Limb (tissue), 2 donors: ENCODE measurements at regions not wholly inside any gene's neighbourhood (a gene's known extent, or its start where the extent isn't known, plus 50 kb on each side); places are given as distances from the start of the nearest gene placed in this dataset.
A peak's percentile ranks its signal among the peaks of the same experiment; 100 is the strongest.

ENCODE experiments used
- DNase-seq, 2 donors: peaks; one replicate each; pipeline ENCODE4 v3.0.0-alpha.2; 2016; ENCODE audit errors: extremely low spot score in 2 of 2

DNA sequence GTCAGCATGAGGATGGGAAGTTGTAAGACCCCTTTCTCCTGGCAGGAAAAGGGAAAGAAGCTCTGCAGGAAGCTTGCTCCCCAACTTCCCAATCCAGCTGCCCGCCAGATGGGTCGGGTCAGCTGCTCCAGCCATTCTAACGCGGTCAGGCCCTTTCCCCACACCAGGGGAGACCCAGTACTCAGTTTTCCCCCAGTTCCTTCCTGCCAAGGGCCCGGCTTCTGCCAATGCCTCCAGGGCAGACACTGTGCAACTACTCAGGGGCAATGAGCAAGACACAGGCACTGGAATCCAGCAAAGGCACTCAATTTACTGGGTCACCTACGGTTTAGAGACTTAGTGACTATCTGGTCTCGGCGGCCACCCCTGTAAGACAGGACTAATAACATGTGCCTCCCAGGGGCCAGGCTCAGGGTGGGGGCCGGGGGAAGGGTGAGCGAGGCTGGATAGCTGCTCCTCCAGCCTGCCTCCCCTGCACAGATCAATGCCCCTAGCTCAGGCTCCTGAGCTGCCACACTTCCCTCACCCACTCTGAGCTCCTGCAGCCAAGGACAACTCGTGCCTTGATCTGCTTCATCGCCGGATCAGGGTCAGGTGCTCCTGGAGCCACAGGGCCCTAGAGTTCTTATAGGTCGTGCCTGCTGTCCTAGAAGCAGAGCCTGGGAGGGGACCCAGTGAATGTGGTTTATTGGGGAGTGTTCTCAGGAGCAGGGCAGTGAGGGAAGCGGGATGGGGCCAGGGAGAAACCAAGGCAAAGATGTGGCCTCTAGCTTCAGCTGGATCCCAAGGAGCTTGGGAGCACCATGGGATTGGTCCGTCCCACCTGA lies 171.1 kb downstream of the ZFP36L2 start:
- peak in 1 of 2 donors; percentile 26 for DNase-seq

GRCh38 chr2:43054367-43054766 lies 172.0 kb downstream of the ZFP36L2 start:
- DNase-seq: peak in 1 of 2 donors; percentile 29

DNA sequence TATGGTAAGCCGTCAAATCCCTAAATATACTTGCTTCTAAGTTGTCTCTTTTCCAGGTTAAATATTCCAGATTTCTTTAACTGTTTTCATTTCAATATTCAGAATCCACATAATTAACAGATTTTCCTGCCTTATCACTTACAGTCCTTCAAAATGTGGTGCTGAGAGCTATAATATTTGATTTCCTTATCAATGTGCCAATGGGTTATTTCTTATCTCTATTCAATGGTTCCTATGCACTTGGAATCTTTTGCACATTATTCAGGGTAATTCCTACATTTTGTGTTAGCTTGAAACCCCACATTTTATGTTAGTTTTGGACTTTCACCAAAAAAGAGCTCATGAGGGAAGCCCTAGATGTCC lies 173.5 kb downstream of the ZFP36L2 start:
- no peak for DNase-seq

DNA sequence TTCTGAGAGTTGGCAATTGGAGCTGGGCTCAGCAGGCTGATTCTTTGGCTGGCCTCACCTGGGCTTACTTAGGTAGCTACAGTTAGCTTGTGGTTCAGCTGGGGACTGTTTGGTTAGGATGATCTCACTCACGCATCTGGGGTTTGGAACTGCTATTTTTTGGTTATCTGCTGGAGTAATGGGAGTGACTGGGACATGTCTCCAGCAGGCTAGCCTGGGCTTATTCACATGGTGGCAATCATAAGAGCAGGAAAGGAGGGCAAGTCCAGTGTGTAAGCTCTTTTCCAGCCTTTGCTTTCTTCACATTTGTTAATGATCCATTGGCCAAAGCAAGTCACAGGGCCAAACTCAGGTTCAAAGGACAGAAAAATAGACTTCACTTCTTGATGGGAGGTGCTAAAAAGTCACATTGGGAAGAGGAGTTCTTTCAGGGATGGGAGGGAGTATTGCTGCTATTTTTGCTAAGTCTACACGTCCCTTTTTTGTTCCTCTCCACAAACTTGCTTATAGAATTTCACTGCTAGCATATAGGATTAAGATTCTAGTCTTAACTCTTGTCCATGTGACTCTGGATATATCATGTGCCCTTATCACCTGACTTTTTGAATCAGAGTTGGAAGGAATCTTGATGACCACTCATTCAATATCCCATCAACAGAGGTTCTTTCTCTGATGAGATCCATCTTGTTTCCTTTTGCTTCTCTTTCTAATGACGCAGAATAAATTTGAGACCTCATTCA lies 174.0 kb downstream of the ZFP36L2 start:
- no peak for DNase-seq

- DNase-seq: no peak
These were observed 175.1 kb downstream of the ZFP36L2 start for GRCh38 chr2:43051338-43051737.

DNA sequence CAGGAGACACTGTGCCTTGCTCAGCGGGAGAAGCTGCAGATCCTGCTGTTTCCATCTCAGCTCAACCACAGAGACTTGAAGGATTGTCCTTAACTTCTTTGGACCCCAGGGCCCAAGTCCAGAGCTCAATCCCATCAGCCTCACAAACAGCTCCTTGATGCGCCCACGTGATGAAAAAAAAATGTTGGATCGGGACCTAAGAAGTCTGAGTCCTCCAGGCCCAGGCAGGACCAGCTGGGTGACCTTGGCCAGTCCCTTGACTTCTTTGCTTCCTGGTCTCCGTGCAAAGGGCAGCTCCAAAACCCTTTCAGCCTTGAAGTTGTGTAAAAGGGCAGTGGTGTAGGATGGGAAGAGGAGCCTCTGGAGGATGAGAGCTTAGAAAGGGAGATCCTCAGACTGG lies 175.5 kb downstream of the ZFP36L2 start:
- DNase-seq: peak in 1 of 2 donors; percentile 17

- DNase-seq: peak; percentile 56 to 59
These were observed 176.3 kb downstream of the ZFP36L2 start for GRCh38 chr2:43049836-43050801.

DNA sequence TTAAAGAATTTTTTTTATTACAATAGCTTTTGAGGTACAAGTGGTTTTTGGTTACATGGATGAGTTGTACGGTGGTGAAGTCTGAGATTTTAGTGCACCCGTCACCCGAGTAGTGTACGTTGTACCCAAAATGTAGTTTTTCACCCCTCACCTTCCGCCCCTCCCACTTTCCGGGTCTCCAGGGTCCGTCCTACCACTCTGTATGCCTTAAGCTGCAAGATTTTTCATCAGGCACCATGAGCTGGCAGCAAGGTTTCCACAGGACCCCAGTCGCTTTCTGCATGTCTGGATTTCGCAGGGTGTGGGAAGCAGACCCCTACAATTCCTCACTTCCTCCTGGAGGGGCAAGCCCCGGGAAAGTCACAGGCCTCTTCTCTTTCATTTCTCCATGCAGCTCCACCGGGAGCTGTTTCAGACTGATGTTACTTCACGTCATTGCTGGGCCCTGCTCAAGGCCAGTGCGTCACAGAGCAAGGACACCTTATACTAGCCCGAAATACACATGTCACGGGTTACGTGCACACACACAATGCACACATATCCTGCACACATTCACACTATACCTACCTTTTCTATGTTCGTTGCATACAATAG lies 179.1 kb downstream of the ZFP36L2 start:
- DNase-seq: peak in 1 of 2 donors; percentile 47

DNA sequence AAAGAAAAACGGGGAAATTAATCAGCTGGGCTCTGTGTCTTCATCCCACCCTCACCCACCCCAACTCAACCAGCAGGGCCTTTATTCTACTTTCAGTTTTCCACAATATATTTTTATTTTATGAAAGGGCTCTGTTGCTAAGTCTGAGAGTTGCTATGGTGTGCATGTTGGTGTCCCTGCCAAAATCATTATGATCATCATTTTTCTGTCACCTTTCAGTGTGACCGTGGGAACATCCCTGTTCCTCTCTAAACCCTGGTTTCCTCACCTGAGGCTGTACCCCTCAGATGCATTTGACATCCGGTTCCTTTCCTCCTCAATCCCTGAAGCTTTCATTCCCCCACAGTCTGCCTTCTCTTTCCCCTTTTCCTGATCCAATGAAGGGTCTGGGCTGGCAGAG lies 180.5 kb downstream of the ZFP36L2 start:
- DNase-seq: no peak

DNA sequence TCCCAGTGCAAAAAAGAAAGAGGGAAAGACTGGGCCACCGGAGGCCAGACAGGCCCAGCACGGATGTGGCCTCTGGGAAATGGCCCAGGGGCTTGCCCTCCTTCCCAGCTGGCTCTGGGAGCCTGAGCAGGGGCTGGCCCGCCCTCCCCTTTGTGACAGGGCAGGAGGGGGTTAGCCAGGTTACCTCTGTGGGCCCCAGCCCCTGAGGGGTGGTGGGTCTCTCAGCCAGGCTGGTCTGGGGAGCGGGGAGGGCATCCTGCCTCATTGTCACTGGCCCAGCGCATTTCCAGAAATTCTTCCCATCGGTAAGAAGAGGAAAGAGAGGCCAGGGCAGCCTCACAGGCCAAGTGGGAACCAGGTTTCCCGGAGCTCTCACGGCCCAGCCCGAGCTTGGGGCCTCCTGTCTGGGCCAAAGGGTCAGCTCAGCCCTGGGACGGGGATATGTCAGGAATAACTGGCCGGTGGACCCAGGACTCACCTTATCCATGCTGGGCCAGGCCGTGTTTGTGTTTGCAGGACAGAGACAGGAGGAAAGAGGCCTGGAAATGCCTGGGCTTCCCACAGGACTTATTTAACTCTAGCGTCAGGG lies 182.2 kb downstream of the ZFP36L2 start:
- DNase-seq: peak in 1 of 2 donors; percentile 33

DNA sequence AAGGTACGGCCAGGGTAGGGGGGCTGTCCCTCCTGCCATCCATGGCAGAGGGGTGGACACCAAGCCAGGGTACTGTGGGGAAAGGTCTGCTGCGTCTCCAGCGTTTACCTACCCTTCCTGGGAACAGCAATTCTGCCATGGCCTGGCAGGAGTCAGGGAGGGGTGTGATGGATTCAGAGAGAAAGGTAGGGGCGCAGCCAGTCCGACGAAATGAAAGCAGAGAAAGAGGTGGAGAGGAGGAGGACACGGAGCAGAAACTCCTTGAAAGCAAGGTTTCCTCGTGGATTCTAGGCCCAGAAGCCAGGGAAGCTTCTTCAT lies 182.9 kb downstream of the ZFP36L2 start:
- peak in 1 of 2 donors; percentile 27 for DNase-seq

DNA sequence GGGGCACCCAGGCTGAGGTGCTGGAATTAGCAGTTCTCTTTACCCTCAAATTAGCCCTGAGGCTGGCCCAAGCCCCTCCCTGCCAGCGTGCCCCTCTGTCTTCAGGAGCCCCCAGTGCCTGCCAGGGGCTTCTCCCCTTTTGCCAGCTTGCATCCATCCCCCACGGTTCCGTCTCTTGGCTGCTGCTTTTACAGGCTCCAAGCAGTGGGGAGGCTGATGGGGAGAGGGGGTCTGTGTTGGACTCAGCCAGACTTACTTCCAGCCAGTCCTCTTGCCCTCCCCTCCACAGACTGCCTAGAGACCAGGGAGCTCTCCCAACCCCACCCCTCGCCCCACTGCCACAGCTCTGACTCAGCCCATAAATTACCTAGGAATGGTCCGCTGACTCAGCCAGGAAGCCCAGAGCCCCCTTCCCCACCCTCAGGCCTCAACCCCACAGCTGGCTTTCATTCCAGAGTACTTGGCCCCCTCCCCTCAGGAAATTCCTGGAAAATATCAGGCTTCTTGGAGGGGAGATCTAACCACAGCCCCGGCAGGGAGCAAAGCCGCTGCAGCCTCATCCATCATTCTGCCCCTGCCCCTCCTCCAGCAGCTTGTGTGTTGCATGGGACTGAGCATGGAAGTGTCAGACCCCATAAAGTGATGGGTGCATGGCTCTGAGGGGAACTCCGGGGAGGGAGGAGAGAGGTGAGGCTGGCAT lies 184.6 kb downstream of the ZFP36L2 start:
- peak; percentile 91 to 97 for DNase-seq

DNA sequence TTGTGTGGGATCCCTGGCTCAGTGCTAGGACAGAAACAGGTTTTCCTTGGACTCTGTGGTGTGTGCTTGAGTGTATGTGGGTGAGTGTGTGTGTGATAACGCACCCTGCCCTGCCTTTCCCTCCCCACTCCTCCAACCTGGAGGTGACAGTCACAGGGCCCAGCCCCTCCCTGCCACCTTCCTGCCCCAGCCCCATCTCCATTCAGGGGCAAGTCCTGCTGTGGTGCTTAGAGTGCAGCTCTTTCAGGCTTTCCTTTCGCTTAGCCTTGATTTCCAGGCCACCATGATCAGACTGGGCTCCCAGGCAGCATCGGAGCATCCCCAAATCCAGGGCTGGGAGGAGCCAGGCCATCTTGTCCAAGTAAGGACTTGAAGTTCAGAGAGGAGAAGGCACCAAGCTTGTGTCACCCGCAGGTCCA lies 185.2 kb downstream of the ZFP36L2 start:
- DNase-seq: no peak

- peak in 1 of 2 donors; percentile 27 for DNase-seq
These were observed 186.1 kb downstream of the ZFP36L2 start for GRCh38 chr2:43040084-43040854.

DNA sequence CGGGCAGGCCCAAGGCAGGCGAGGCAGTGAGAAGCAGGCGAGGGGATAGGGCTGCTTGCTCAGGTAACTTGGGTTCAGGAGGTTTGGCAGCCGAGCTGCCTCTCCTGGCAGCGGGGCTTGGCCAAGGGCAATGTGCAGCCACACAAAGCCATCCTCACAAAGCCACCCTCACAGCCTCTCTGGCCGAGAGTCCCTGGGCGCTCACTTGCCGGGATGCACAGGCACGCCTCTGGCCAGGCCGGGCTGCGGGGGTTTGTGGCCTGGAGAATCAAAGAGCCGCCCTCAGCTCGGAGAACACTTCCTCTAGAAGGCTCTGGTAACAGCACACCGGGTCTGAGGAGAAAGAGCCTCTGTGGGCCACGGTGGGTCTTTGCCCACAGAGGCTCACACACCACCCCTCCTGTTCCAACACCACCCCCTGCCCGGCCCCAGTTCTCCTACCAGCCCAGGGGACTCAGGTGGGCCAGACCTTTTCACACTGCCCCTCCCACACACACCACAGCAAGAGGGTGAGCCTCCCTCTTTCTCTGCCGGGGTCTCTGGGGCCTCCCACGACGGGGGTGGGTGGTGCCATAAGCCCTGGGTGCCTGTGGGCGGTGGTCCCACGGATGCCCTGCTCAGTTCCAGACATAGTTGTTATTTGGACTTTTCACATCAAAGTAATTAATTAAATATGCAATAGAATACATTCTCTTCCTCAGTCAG lies 186.9 kb downstream of the ZFP36L2 start:
- DNase-seq: peak in 1 of 2 donors; percentile 51

DNA sequence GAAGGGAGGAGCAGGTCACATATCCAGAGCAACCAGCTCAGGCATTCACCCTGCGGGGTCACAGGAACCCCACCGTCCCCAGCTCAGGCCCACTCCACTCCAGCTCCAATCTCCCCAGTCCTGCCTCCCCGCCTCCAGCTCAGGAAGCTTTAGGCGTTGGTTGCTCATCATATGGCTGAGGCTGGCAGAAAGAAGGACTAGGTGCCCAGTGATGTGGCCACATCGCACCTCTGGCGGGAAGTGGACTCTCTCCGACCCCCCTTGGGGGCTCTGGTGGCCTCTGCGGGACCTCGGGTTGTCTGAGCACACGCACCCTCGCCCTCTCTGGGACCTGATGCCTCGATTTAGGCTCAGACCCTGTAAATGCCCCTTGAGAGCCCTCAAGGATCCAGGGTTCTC lies 187.7 kb downstream of the ZFP36L2 start:
- no peak for DNase-seq

DNA sequence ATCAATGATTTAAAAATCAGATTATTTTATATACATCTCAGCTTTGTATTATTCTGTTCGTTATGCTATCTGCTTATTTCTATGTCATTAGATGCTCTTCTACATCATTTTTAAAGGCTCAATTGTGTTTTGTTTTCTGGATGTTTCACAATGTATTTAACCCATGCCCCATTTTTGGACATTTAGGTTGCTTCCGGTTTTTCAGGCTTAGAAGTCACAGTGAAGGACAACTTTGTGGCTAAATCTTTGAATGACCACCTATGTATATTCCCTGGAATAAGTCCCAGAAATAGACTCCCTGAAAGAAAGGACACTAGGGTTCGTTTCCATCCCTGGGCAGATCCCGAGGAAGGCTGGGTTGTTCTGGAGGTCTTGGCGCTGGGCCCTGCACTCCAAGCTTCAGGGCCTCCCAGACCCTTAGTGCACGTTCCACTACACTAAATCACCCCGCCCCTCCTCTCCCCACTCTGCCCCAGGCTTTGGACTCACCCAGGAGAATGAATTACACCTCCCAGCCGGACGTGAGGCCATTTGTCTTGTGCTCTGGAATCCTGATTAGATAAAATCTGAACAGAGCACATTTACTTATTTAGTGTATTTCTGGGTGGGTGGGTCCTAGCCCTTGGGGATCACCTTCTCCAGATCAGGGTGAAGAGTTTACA lies 188.2 kb downstream of the ZFP36L2 start:
- DNase-seq: no peak

GRCh38 chr2:43035922-43036321 lies 190.5 kb downstream of the ZFP36L2 start:
- no peak for DNase-seq
